HepG2 (cell line): ENCODE measurements at regions not wholly inside any gene's neighbourhood (a gene's known extent, or its start where the extent isn't known, plus 50 kb on each side); places are given as distances from the start of the nearest gene placed in this dataset.

ENCODE experiments used
- ATAC-seq: fragments of 200-7000 bp; cut with Tn5 transposase; 3 replicates; pipeline ENCODE4 v1.9.1; 2020; ENCODE audit warnings: mild to moderate bottlenecking, moderate library complexity
- BruUV-seq: library from RNA; stranded (reverse); fragments of 400-500 nt; replicated peaks from 2 replicates; lab custom pipeline; 2021; lab: Mats Ljungman, UMichigan
- CTCF ChIA-PET: fragments of 300-600 bp; formaldehyde crosslinking; extraction: SDS; loops from one replicate; lab custom pipeline; 2021; ENCODE audit warnings: low total read pairs, inconsistent platforms, low intra/inter-chr PET ratio; lab: Yijun Ruan, JAX
- POLR2A ChIA-PET: fragments of 350-600 bp; sonication (Branson Sonifier 250); formaldehyde crosslinking; loops from one replicate; lab custom pipeline; 2020; ENCODE audit warnings: antibody characterized with exemption, inconsistent platforms; lab: Yijun Ruan, JAX
- DNase-seq: peaks from one replicate; pipeline ENCODE4 v3.0.0-alpha.2; 2015; ENCODE audit warnings: low spot score
- FAIRE-seq: peaks from 3 replicates; lab custom pipeline; 2011; peaks lifted over from hg19 to GRCh38; lab: Jason Lieb, UNC
- H2AFZ ChIP-seq: one replicate; pipeline ENCODE4 v1.6.1; 2011; ENCODE audit warnings: low read length, inconsistent platforms
- H3K27ac ChIP-seq: fragments of 300-600 bp; 3 replicates; pipeline ENCODE4 v1.8.0; 2011; ENCODE audit warnings: mixed run types, mild to moderate bottlenecking, mixed read lengths, low read length, inconsistent platforms; ENCODE audit not compliant: insufficient read depth; ENCODE audit errors: extremely low read length
- H3K27me3 ChIP-seq, 2 experiments: fragments of 200-600 bp in 1 of 2; 2 replicates in 1 of 2; 3 replicates in 1 of 2; pipeline versions ENCODE4 v1.6.0 to v1.8.0; 2011; ENCODE audit warnings: low read length in 2 of 2, mild to moderate bottlenecking in 2 of 2, moderate library complexity in 2 of 2, inconsistent platforms in 1 of 2; ENCODE audit not compliant: insufficient read depth in 2 of 2, control insufficient read depth in 1 of 2
- H3K36me3 ChIP-seq, 2 experiments: fragments of 200-600 bp in 1 of 2; replicated peaks in 1 of 2; 2 replicates in 1 of 2; 3 replicates in 1 of 2; pipeline versions ENCODE4 v1.5.1 to v1.8.0; 2011; ENCODE audit warnings: low read length in 2 of 2, inconsistent platforms in 1 of 2; ENCODE audit not compliant: insufficient read depth in 2 of 2, control insufficient read depth in 1 of 2
- H3K4me1 ChIP-seq: 2 replicates; pipeline ENCODE4 v1.5.1; 2012; ENCODE audit warnings: low read length, inconsistent platforms; ENCODE audit not compliant: insufficient read depth
- H3K4me2 ChIP-seq: 2 replicates; pipeline ENCODE4 v1.6.0; 2011; ENCODE audit warnings: low read depth, low read length, inconsistent platforms
- H3K4me3 ChIP-seq, 3 experiments: fragments of 200-600 bp in 1 of 3; sonication (generic), shearing (Covaris generic) in 1 of 3; replicated peaks in 1 of 3; 2 replicates each; pipeline ENCODE4 v1.5.1; 2011 to 2016; ENCODE audit warnings: low read length in 3 of 3, inconsistent platforms in 2 of 3, low read depth in 2 of 3, mild to moderate bottlenecking in 2 of 3, control low read depth in 1 of 3, mixed read lengths in 1 of 3; ENCODE audit not compliant: insufficient read depth in 1 of 3
- H3K79me2 ChIP-seq: one replicate; pipeline ENCODE4 v1.6.1; 2011; ENCODE audit warnings: low read length, inconsistent platforms; ENCODE audit not compliant: insufficient read depth
- H3K9ac ChIP-seq: 2 replicates; pipeline ENCODE4 v1.6.0; 2011; ENCODE audit warnings: mild to moderate bottlenecking, low read depth, low read length, inconsistent platforms; ENCODE audit not compliant: insufficient read depth
- H3K9me3 ChIP-seq: 2 replicates; pipeline ENCODE4 v1.5.1; 2012; ENCODE audit warnings: mild to moderate bottlenecking, low read length
- H4K20me1 ChIP-seq: 2 replicates; pipeline ENCODE4 v1.6.0; 2011; ENCODE audit warnings: inconsistent platforms, mild to moderate bottlenecking, low read length, moderate library complexity; ENCODE audit not compliant: insufficient read depth
- CC2D1A ChIP-seq: sonication (generic); formaldehyde crosslinking; IDR thresholded peaks from 2 replicates; pipeline ENCODE4 v1.8.1; 2023; ENCODE audit warnings: mild to moderate bottlenecking, missing genetic modification reagents
- ELF3 ChIP-seq: IDR thresholded peaks from 2 replicates; pipeline ENCODE4 v1.6.1; 2016; ENCODE audit warnings: missing genetic modification reagents, missing compliant biosample characterization
- KMT2B ChIP-seq: IDR thresholded peaks from 2 replicates; pipeline ENCODE4 v1.6.1; 2016; ENCODE audit warnings: missing genetic modification reagents, missing compliant biosample characterization
- RBM22 ChIP-seq: fragments of 200-400 bp; formaldehyde crosslinking; optimal IDR thresholded peaks from 2 replicates; pipeline ENCODE3; 2017; ENCODE audit warnings: mild to moderate bottlenecking, low read length, moderate library complexity
- RBM39 ChIP-seq: fragments of 200-400 bp; formaldehyde crosslinking; IDR thresholded peaks from one replicate; pipeline ENCODE4 v1.6.1; 2018; ENCODE audit warnings: antibody characterized with exemption, mild to moderate bottlenecking, low read depth, low read length; ENCODE audit not compliant: poor library complexity, severe bottlenecking
- SMAD3 ChIP-seq: sonication (generic); formaldehyde crosslinking; IDR thresholded peaks from 2 replicates; pipeline ENCODE4 v1.4.0; 2020; ENCODE audit warnings: missing genetic modification reagents
- ZBTB3 ChIP-seq: sonication (generic); formaldehyde crosslinking; IDR thresholded peaks from 2 replicates; pipeline ENCODE4 v1.4.0; 2020; ENCODE audit warnings: low read depth, mild to moderate bottlenecking, moderate library complexity, missing genetic modification reagents, borderline replicate concordance
- ZFP1 ChIP-seq: IDR thresholded peaks from 2 replicates; pipeline ENCODE4 v1.6.1; 2016
- ZMAT3 ChIP-seq: sonication (generic); formaldehyde crosslinking; conservative IDR thresholded peaks from 2 replicates; pipeline ENCODE4 v1.7.0; 2021; ENCODE audit warnings: missing genetic modification reagents
- ZNF225 ChIP-seq: sonication (generic); formaldehyde crosslinking; IDR thresholded peaks from 2 replicates; pipeline ENCODE4 v1.4.0; 2020; ENCODE audit warnings: mild to moderate bottlenecking, missing genetic modification reagents
- ZNF3 ChIP-seq: IDR thresholded peaks from 2 replicates; pipeline ENCODE4 v1.7.0; 2017; ENCODE audit warnings: inconsistent platforms
- ZNF569 ChIP-seq: sonication (generic); formaldehyde crosslinking; IDR thresholded peaks from 2 replicates; pipeline ENCODE4 v1.5.0; 2020; ENCODE audit warnings: mild to moderate bottlenecking, missing genetic modification reagents, moderate library complexity, borderline replicate concordance
- ZNF672 ChIP-seq: sonication (generic); formaldehyde crosslinking; IDR thresholded peaks from 2 replicates; pipeline ENCODE4 v1.8.1; 2022; ENCODE audit warnings: missing genetic modification reagents
- ZNF878 ChIP-seq: sonication (generic); formaldehyde crosslinking; IDR thresholded peaks from 2 replicates; pipeline ENCODE4 v1.8.1; 2023; ENCODE audit warnings: mild to moderate bottlenecking, missing genetic modification reagents, moderate library complexity
- WGBS: methylation state at CpG from one replicate; pipeline ENCODE4 v1.1.6; 2017; ENCODE audit warnings: low lambda C conversion rate; 5-methylcytosine and 5-hydroxymethylcytosine counted together
- in situ Hi-C: cut with HindIII; loops from 2 replicates; pipeline ENCODE4 v1.10.0; 2017; ENCODE audit warnings: low pct_unique_long_range_greater_than_20kb; ENCODE audit not compliant: extremely low pct_ligation_motif_present
- intact Hi-C: fragments of 100-400 bp; cut with micrococcal nuclease; formaldehyde crosslinking; loops from one replicate; pipeline ENCODE4 v1.10.0; 2022; ENCODE audit not compliant: unreplicated experiment

DNA sequence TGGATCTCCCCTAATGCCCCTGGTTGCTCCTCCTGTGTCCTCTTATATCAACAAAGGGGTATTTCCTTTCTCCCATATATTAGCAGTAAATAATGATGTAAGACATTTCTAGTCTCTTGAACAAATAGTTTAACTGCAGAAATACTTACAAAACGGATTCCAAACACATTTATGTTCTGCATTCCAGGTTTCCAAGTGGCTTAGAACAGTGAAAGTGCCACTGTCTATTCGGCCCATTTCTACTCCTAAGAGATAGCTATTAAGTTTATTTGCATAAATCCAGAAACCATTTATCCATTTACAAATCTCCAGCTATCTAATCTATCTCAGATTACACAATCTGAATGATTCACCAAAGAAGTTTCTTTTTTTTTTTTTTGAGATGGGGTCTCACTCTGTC lies 55.8 kb upstream of the FRMD4B start:
- intact Hi-C loops = no loop called here
- BruUV-seq = no TSS peak
- no peaks in the 10 kb centered on the region; the same call in 1 of the 2 replicates for H3K4me1 ChIP-seq
- 2% methylated on average over 2 of the region's 2 CpGs for WGBS
- POLR2A ChIA-PET = no interaction called here
- CTCF ChIA-PET = no interaction called here
- TF ChIP-seq ZFP1 (CRISPR knock-in tag) (no peak), RBM39 (no peak), ZBTB3 (CRISPR knock-in tag) (no peak), ZMAT3 (no peak), ZNF878 (no peak), KMT2B (CRISPR knock-in tag) (no peak), ELF3 (CRISPR knock-in tag) (no peak), CC2D1A (CRISPR knock-in tag) (no peak), RBM22 (no peak), ZNF225 (CRISPR knock-in tag) (no peak), SMAD3 (CRISPR knock-in tag) (no peak), ZNF672 (no peak), ZNF3 (CRISPR knock-in tag) (no peak), ZNF569 (CRISPR knock-in tag) (no peak)
- no peaks in the 10 kb centered on the region for H4K20me1 ChIP-seq
- H3K27ac ChIP-seq = no peak overlapping the region
- DNase-seq = no peak
- no peaks in the 10 kb centered on the region for H3K9me3 ChIP-seq
- no peaks in the 10 kb centered on the region for H3K36me3 ChIP-seq
- H3K4me3 ChIP-seq = no peak overlapping the region
- H3K27me3 ChIP-seq = peaks cover 0 to 2% of the 10 kb centered on the region in 2 experiments; a peak in 1 of 5 replicates
- no peak for ATAC-seq
- H3K9ac ChIP-seq = no peak overlapping the region
- no peak overlapping the region for H3K4me2 ChIP-seq
- no peak for FAIRE-seq
- H3K79me2 ChIP-seq = no peaks in the 10 kb centered on the region
- H2AFZ ChIP-seq = peak overlapping the region; percentile 27
- in situ Hi-C loops = no loop called here
